HEK293 (cell line): ENCODE measurements at regions not wholly inside any gene's neighbourhood (a gene's known extent, or its start where the extent isn't known, plus 50 kb on each side); places are given as distances from the start of the nearest gene placed in this dataset.

Experiments used
- CTCF ChIA-PET: fragments of 350-600 bp; formaldehyde crosslinking; extraction: SDS; loops from one replicate; lab custom pipeline; 2021; ENCODE audit warnings: antibody characterized with exemption; lab: Yijun Ruan, JAX
- POLR2A ChIA-PET: fragments of 300-600 bp; formaldehyde crosslinking; extraction: SDS; loops from one replicate; lab custom pipeline; 2020; ENCODE audit warnings: antibody characterized with exemption, inconsistent platforms; lab: Yijun Ruan, JAX
- H3K27ac ChIP-seq: fragments of 200-500 bp; sonication (Bioruptor generic); 2 replicates; pipeline ENCODE4 v1.5.1; 2014; ENCODE audit warnings: low read depth, low read length, control low read depth, inconsistent platforms; ENCODE audit errors: extremely low read depth
- H3K36me3 ChIP-seq, 2 experiments: fragments of 200-500 bp in 1 of 2; sonication (Bioruptor generic) in 1 of 2; 1 replicate in 1 of 2; 2 replicates in 1 of 2; pipeline ENCODE4 v1.5.1; 2014 to 2017; ENCODE audit warnings: inconsistent platforms in 2 of 2, low read length in 2 of 2; ENCODE audit not compliant: control insufficient read depth in 2 of 2, insufficient read depth in 1 of 2
- H3K4me1 ChIP-seq: fragments of 200-500 bp; sonication (Bioruptor generic); 2 replicates; pipeline ENCODE4 v1.5.1; 2014; ENCODE audit warnings: mild to moderate bottlenecking, low read length, inconsistent platforms; ENCODE audit not compliant: control insufficient read depth, insufficient read depth
- H3K4me3 ChIP-seq: 2 replicates; pipeline ENCODE4 v1.5.1; 2011; ENCODE audit warnings: low read depth, mild to moderate bottlenecking, control low read depth, low read length, moderate library complexity
- H3K9me3 ChIP-seq: fragments of 200-500 bp; sonication (Bioruptor generic); 2 replicates; pipeline ENCODE4 v1.5.1; 2014; ENCODE audit warnings: low read depth, low read length, inconsistent platforms; ENCODE audit not compliant: control insufficient read depth, insufficient read depth
- KLF16 ChIP-seq: fragments of 450-650 bp; formaldehyde crosslinking; IDR thresholded peaks from 2 replicates; pipeline ENCODE4 v1.5.1; 2017; ENCODE audit warnings: missing biosample characterization, missing genetic modification characterization
- PBX3 ChIP-seq: sonication (generic); formaldehyde crosslinking; IDR thresholded peaks from 2 replicates; pipeline ENCODE4 v1.8.1; 2022; ENCODE audit warnings: mild to moderate bottlenecking, moderate library complexity, missing genetic modification reagents
- PRDM4 ChIP-seq: fragments of 450-650 bp; formaldehyde crosslinking; IDR thresholded peaks from 2 replicates; pipeline ENCODE4 v1.5.1; 2017; ENCODE audit warnings: missing biosample characterization, missing genetic modification characterization
- WT1 ChIP-seq: fragments of 450-650 bp; formaldehyde crosslinking; IDR thresholded peaks from 2 replicates; pipeline ENCODE4 v1.5.1; 2016; ENCODE audit warnings: missing biosample characterization, missing genetic modification characterization
- YY2 ChIP-seq: fragments of 450-650 bp; formaldehyde crosslinking; IDR thresholded peaks from 2 replicates; pipeline ENCODE4 v1.5.1; 2016; ENCODE audit warnings: missing biosample characterization, missing genetic modification characterization
- ZBTB21 ChIP-seq: fragments of 450-650 bp; formaldehyde crosslinking; IDR thresholded peaks from 2 replicates; pipeline ENCODE4 v1.5.1; 2017; ENCODE audit warnings: missing biosample characterization, missing genetic modification characterization
- ZBTB26 ChIP-seq: fragments of 450-650 bp; formaldehyde crosslinking; optimal IDR thresholded peaks from 2 replicates; pipeline ENCODE3; 2016; ENCODE audit warnings: missing biosample characterization, mild to moderate bottlenecking, missing genetic modification characterization
- ZFHX2 ChIP-seq: fragments of 450-650 bp; formaldehyde crosslinking; conservative IDR thresholded peaks from 2 replicates; pipeline ENCODE4 v1.5.1; 2016; ENCODE audit warnings: missing biosample characterization, missing genetic modification characterization
- ZIC2 ChIP-seq: fragments of 450-650 bp; formaldehyde crosslinking; IDR thresholded peaks from 2 replicates; pipeline ENCODE4 v1.5.1; 2016; ENCODE audit warnings: missing biosample characterization, missing genetic modification characterization
- ZNF148 ChIP-seq: fragments of 450-650 bp; formaldehyde crosslinking; IDR thresholded peaks from 2 replicates; pipeline ENCODE4 v1.5.0; 2017; ENCODE audit warnings: missing biosample characterization, missing genetic modification characterization, borderline replicate concordance
- ZNF157 ChIP-seq: fragments of 450-650 bp; formaldehyde crosslinking; IDR thresholded peaks from 2 replicates; pipeline ENCODE4 v1.5.1; 2016; ENCODE audit warnings: missing biosample characterization, missing genetic modification characterization
- ZNF174 ChIP-seq: fragments of 450-650 bp; formaldehyde crosslinking; IDR thresholded peaks from 2 replicates; pipeline ENCODE4 v1.5.0; 2017; ENCODE audit warnings: missing biosample characterization, mild to moderate bottlenecking, missing genetic modification characterization
- ZNF26 ChIP-seq: fragments of 450-650 bp; formaldehyde crosslinking; IDR thresholded peaks from 2 replicates; pipeline ENCODE4 v1.5.1; 2016; ENCODE audit warnings: missing biosample characterization, missing genetic modification characterization
- ZNF404 ChIP-seq: fragments of 450-650 bp; formaldehyde crosslinking; IDR thresholded peaks from 2 replicates; pipeline ENCODE4 v1.5.1; 2017; ENCODE audit warnings: missing biosample characterization, missing genetic modification characterization
- ZNF449 ChIP-seq: fragments of 450-650 bp; formaldehyde crosslinking; IDR thresholded peaks from 2 replicates; pipeline ENCODE4 v1.5.1; 2017; ENCODE audit warnings: missing biosample characterization, mild to moderate bottlenecking, missing genetic modification characterization, moderate library complexity
- ZNF48 ChIP-seq: fragments of 450-650 bp; formaldehyde crosslinking; IDR thresholded peaks from 2 replicates; pipeline ENCODE4 v1.5.1; 2016; ENCODE audit warnings: missing biosample characterization, missing genetic modification characterization
- ZNF513 ChIP-seq: fragments of 450-650 bp; IDR thresholded peaks from 2 replicates; pipeline ENCODE4 v1.5.1; 2018; ENCODE audit warnings: missing biosample characterization, missing genetic modification characterization
- ZNF521 ChIP-seq: fragments of 450-650 bp; formaldehyde crosslinking; IDR thresholded peaks from 2 replicates; pipeline ENCODE4 v1.5.1; 2017; ENCODE audit warnings: missing biosample characterization, mild to moderate bottlenecking, missing genetic modification characterization
- ZNF600 ChIP-seq: fragments of 450-650 bp; formaldehyde crosslinking; IDR thresholded peaks from 2 replicates; pipeline ENCODE4 v1.5.1; 2016; ENCODE audit warnings: missing biosample characterization, missing genetic modification characterization
- ZNF639 ChIP-seq: fragments of 450-650 bp; formaldehyde crosslinking; IDR thresholded peaks from 2 replicates; pipeline ENCODE4 v1.5.1; 2016; ENCODE audit warnings: missing biosample characterization, missing genetic modification characterization
- ZNF768 ChIP-seq: fragments of 450-650 bp; formaldehyde crosslinking; IDR thresholded peaks from 2 replicates; pipeline ENCODE4 v1.5.1; 2018; ENCODE audit warnings: missing biosample characterization, mild to moderate bottlenecking, missing genetic modification characterization

- CTCF ChIA-PET, result interaction anchor here (0.6 to 0.7 kb wide), 2 partner anchors 45 to 218 kb away, joined by 4 read pairs; no protein-coding TSS in a partner anchor
- Histone ChIP-seq H3K4me1 (no peaks in the 10 kb centered on the region), H3K36me3 (no peaks in the 10 kb centered on the region), H3K9me3 (no peaks in the 10 kb centered on the region)
- no peak for TF ChIP-seq ZNF26 (tag by site-specific recombination)
- no peak for TF ChIP-seq ZNF148
- TF ChIP-seq ZFHX2, result no peak
- TF ChIP-seq YY2 (tag by site-specific recombination), result no peak
- no peak for TF ChIP-seq ZNF768 (tag by site-specific recombination)
- no peak for TF ChIP-seq KLF16 (tag by site-specific recombination)
- TF ChIP-seq ZNF639, result no peak
- TF ChIP-seq WT1 (tag by site-specific recombination), result no peak
- no peak for TF ChIP-seq ZNF600 (tag by site-specific recombination)
- TF ChIP-seq ZNF174, result no peak
- TF ChIP-seq PBX3 (CRISPR knock-in tag), result no peak
- TF ChIP-seq ZBTB21 (tag by site-specific recombination), result no peak
- TF ChIP-seq, all 188 proteins: peak for 0
- no peak overlapping the region for H3K27ac ChIP-seq
- no peak overlapping the region for H3K4me3 ChIP-seq
- POLR2A ChIA-PET, result no interaction called here
Measured at GRCh38 chr4:52198294-52198693, 147.2 kb downstream of the SPATA18 start.

- Histone ChIP-seq H3K9me3 (no peaks in the 10 kb centered on the region), H3K4me1 (no peaks in the 10 kb centered on the region), H3K27ac (no peak overlapping the region), H3K4me3 (no peak overlapping the region), H3K36me3 (no peaks in the 10 kb centered on the region)
- POLR2A ChIA-PET, result no interaction called here
- CTCF ChIA-PET, result interaction anchor here (0.6 kb wide), 1 partner anchor 368 kb away, joined by 3 read pairs; no protein-coding TSS in a partner anchor
- TF ChIP-seq ZIC2 (tag by site-specific recombination), result no peak
- TF ChIP-seq PRDM4 (tag by site-specific recombination), result no peak
- TF ChIP-seq ZNF404 (tag by site-specific recombination), result no peak
- TF ChIP-seq ZNF157, result no peak
- TF ChIP-seq ZNF521 (tag by site-specific recombination), result no peak
- TF ChIP-seq ZNF513 (tag by site-specific recombination), result no peak
- TF ChIP-seq ZNF600 (tag by site-specific recombination), result no peak
- no peak for TF ChIP-seq ZBTB26
- no peak for TF ChIP-seq ZNF449 (tag by site-specific recombination)
- TF ChIP-seq ZNF48, result no peak
Measured at GRCh38 chr4:52199574-52200338, 148.7 kb downstream of the SPATA18 start.
